ENCODE measurements at regions not wholly inside any gene's neighbourhood (a gene's known extent, or its start where the extent isn't known, plus 50 kb on each side); places are given as distances from the start of the nearest gene placed in this dataset.
A peak's percentile ranks its signal among the peaks of the same experiment; 100 is the strongest.

DNA sequence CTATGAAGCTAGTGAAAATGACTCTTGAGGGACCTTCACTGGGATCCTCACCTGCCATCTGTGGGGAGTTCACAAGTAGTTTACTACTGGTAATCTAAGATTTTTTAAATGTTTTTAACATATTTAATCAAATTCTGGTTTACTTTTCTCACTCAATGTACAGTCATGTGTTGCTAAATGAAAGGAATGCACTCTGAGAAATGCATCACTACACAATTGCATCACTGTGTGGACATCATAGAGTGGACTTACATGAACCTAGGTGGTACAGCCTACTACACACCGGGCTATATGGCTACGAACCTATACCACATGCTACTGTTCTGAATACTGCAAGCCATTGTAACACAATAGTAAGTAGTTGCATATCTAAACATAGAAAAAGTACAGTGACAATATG lies 528.0 kb downstream of the BCL11A start:
- H2AFZ ChIP-seq (ENCODE audit: low read depth, low read length), result 0 out of 2 replicates have a peak overlapping the region, but pooled peaks have one; percentile 55
- no peak for ATAC-seq (ENCODE audit: insufficient read depth, low read depth)
- no peak overlapping the region for H3K9ac ChIP-seq (ENCODE audit: low read depth, low read length)
- H3K4me1 ChIP-seq (ENCODE audit: insufficient read depth, low read length), result peaks cover 55% of the 10 kb centered on the region
- no peak overlapping the region for H3K4me3 ChIP-seq (ENCODE audit: low read depth in 1 of 2, low read length in 2 of 2)
- no peaks in the 10 kb centered on the region for H3K79me2 ChIP-seq (ENCODE audit: insufficient read depth, low read length)
- no peaks in the 10 kb centered on the region for H3K36me3 ChIP-seq (ENCODE audit: insufficient read depth, low read length)
- no peak overlapping the region for H3K4me2 ChIP-seq (ENCODE audit: insufficient read depth, low read length)
- TF ChIP-seq, protein P1, sequence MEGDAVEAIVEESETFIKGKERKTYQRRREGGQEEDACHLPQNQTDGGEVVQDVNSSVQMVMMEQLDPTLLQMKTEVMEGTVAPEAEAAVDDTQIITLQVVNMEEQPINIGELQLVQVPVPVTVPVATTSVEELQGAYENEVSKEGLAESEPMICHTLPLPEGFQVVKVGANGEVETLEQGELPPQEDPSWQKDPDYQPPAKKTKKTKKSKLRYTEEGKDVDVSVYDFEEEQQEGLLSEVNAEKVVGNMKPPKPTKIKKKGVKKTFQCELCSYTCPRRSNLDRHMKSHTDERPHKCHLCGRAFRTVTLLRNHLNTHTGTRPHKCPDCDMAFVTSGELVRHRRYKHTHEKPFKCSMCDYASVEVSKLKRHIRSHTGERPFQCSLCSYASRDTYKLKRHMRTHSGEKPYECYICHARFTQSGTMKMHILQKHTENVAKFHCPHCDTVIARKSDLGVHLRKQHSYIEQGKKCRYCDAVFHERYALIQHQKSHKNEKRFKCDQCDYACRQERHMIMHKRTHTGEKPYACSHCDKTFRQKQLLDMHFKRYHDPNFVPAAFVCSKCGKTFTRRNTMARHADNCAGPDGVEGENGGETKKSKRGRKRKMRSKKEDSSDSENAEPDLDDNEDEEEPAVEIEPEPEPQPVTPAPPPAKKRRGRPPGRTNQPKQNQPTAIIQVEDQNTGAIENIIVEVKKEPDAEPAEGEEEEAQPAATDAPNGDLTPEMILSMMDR (IDR thresholded peaks at IDR 0.05; ENCODE audit: borderline replicate concordance, extremely low read depth, low read length, poor library complexity, severe bottlenecking), result no peak
- TF ChIP-seq EZH2 (IDR thresholded peaks at IDR 0.05; ENCODE audit: borderline replicate concordance, low read depth, low read length, severe bottlenecking), result no peak
- H4K20me1 ChIP-seq (ENCODE audit: insufficient read depth, low read length), result no peaks in the 10 kb centered on the region
- peak overlapping the region; percentile 67; the same call in 1 of the 2 replicates for H3K27ac ChIP-seq (ENCODE audit: low read length)
- H3K9me3 ChIP-seq (ENCODE audit: insufficient read depth, low read length, severe bottlenecking), result no peaks in the 10 kb centered on the region
- no peak for DNase-seq
- H3K27me3 ChIP-seq (ENCODE audit: insufficient read depth, low read length, poor library complexity), result no peaks in the 10 kb centered on the region

DNA sequence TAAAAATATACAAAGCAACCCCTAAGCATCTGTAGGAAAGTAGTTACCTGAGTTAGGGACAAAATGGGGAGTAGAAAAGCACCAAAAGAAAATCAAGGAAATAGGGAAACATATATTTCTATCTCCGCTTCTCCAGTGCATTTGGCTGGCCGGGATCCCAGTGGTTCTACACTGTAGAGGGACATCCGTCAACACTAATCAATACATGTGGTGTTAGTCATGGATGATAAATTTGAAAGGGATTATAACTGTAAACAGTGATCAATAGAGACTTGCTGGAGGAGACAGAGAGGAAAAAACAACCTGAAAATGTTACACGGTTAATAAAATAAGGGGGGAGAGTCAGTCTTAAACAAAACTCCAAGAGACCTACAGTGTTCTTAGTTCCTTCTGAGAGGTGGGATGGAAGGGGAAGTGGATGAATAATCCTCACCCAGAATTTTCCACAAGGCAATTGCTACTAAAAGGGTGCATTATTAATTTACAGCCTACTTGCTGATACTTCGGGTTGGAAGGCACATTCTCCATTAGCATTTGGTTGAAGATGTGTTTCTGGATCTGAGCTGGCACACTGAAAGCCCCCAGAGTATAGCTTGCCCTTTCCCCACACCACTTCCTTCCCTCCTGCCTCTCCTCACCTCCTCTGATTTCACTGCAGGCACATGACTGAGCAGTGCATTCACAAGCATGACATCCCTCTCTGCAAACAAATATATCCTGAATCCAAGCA lies 530.0 kb downstream of the BCL11A start:
- TF ChIP-seq, protein P1 (IDR thresholded peaks at IDR 0.05; ENCODE audit: borderline replicate concordance, extremely low read depth, low read length, poor library complexity, severe bottlenecking), result no peak
- TF ChIP-seq EZH2 (IDR thresholded peaks at IDR 0.05; ENCODE audit: borderline replicate concordance, low read depth, low read length, severe bottlenecking), result no peak
- Histone ChIP-seq H3K79me2 (ENCODE audit: insufficient read depth, low read length) (no peaks in the 10 kb centered on the region), H3K4me2 (ENCODE audit: insufficient read depth, low read length) (no peak overlapping the region)

DNA sequence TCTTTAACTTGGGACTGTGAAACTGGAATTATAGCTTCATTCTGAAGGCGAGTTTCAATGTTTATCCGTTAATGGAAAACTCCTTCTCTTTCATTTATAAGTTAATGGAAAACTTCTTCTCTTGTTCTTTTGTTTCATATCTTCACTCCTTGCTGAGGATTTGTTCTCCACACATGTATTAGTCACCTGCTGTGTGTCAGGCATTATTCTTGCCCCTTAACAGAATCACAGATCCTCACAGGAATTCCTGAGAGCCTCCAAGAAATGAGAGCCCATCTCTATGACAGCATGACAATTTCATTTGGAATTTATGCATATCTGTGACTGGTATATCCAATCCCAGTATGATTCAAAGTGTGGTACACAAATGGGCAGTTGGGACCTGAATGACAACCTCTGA lies 545.8 kb downstream of the BCL11A start:
- H3K4me3 ChIP-seq (ENCODE audit: low read depth in 1 of 2, low read length in 2 of 2), result no peak overlapping the region
- H3K36me3 ChIP-seq (ENCODE audit: insufficient read depth, low read length), result no peaks in the 10 kb centered on the region
- H3K27me3 ChIP-seq (ENCODE audit: insufficient read depth, low read length, poor library complexity), result no peaks in the 10 kb centered on the region
- 0 out of 2 replicates have a peak overlapping the region, but pooled peaks have one; percentile 40 for H2AFZ ChIP-seq (ENCODE audit: low read depth, low read length)
- H3K9ac ChIP-seq (ENCODE audit: low read depth, low read length), result no peak overlapping the region
- TF ChIP-seq, protein P1 (IDR thresholded peaks at IDR 0.05; ENCODE audit: borderline replicate concordance, extremely low read depth, low read length, poor library complexity, severe bottlenecking), result no peak
- TF ChIP-seq EZH2 (IDR thresholded peaks at IDR 0.05; ENCODE audit: borderline replicate concordance, low read depth, low read length, severe bottlenecking), result no peak
- no peak overlapping the region for H3K4me2 ChIP-seq (ENCODE audit: insufficient read depth, low read length)
- no peak for DNase-seq
- no peaks in the 10 kb centered on the region for H3K4me1 ChIP-seq (ENCODE audit: insufficient read depth, low read length)
- no peaks in the 10 kb centered on the region for H3K79me2 ChIP-seq (ENCODE audit: insufficient read depth, low read length)
- H3K9me3 ChIP-seq (ENCODE audit: insufficient read depth, low read length, severe bottlenecking), result no peaks in the 10 kb centered on the region
- no peak overlapping the region for H3K27ac ChIP-seq (ENCODE audit: low read length)
- H4K20me1 ChIP-seq (ENCODE audit: insufficient read depth, low read length), result no peaks in the 10 kb centered on the region
- ATAC-seq (ENCODE audit: insufficient read depth, low read depth), result no peak

More for the DNA sequence above, 530.0 kb downstream of the BCL11A start:
- Histone ChIP-seq H4K20me1 (ENCODE audit: insufficient read depth, low read length) (no peaks in the 10 kb centered on the region), H3K4me1 (ENCODE audit: insufficient read depth, low read length) (peaks cover 34% of the 10 kb centered on the region), H3K9me3 (ENCODE audit: insufficient read depth, low read length, severe bottlenecking) (peaks cover 8% of the 10 kb centered on the region), H3K36me3 (ENCODE audit: insufficient read depth, low read length) (no peaks in the 10 kb centered on the region), H3K4me3 (ENCODE audit: low read depth in 1 of 2, low read length in 2 of 2) (no peak overlapping the region), H2AFZ (ENCODE audit: low read depth, low read length) (peak overlapping the region; percentile 41; the same call in 1 of the 2 replicates), H3K27me3 (ENCODE audit: insufficient read depth, low read length, poor library complexity) (no peaks in the 10 kb centered on the region), H3K27ac (ENCODE audit: low read length) (peak overlapping the region; percentile 53), H3K9ac (ENCODE audit: low read depth, low read length) (no peak overlapping the region)
- peak; percentile 82 for ATAC-seq (ENCODE audit: insufficient read depth, low read depth)
- peak; percentile 39 for DNase-seq
